Esophagus squamous epithelium (tissue), 5 donors: ENCODE measurements at regions not wholly inside any gene's neighbourhood (a gene's known extent, or its start where the extent isn't known, plus 50 kb on each side); places are given as distances from the start of the nearest gene placed in this dataset.
"Not testable (repeated sequence)": the region's sequence is repeated elsewhere in the genome, so short reads cannot be mapped to it uniquely, and the experiment has no call there.

Source experiments
- DNase-seq: peaks from one replicate; lab custom pipeline; 2025; lab: John Stamatoyannopoulos, UW
- H3K27ac ChIP-seq, 4 donors: fragments of 200-600 bp; sonication (generic); one replicate each; pipeline ENCODE4 v1.5.1; 2016 to 2019; ENCODE audit warnings: mild to moderate bottlenecking in 1 of 4
- H3K27me3 ChIP-seq, 4 donors: fragments of 200-600 bp; sonication (generic); 1 replicate in 3 of 4; 2 replicates in 1 of 4; pipeline versions ENCODE4 v1.5.1 to v1.6.0; 2017 to 2021; ENCODE audit warnings: antibody characterized with exemption in 1 of 4
- H3K36me3 ChIP-seq, 3 donors: fragments of 200-600 bp; sonication (generic); one replicate each; pipeline ENCODE4 v1.5.1; 2016 to 2019
- H3K4me1 ChIP-seq, 3 donors: fragments of 200-600 bp; sonication (generic); one replicate each; pipeline ENCODE4 v1.5.1; 2017 to 2019
- H3K4me3 ChIP-seq, 4 donors: fragments of 200-600 bp; sonication (generic); 1 replicate in 3 of 4; 2 replicates in 1 of 4; pipeline ENCODE4 v1.5.1; 2016 to 2019; ENCODE audit warnings: mild to moderate bottlenecking in 2 of 4, moderate library complexity in 1 of 4
- H3K9me3 ChIP-seq, 3 donors: fragments of 200-600 bp; sonication (generic); one replicate each; pipeline ENCODE4 v1.5.1; 2016 to 2019
- POLR2A ChIP-seq, 4 donors: fragments of 450-650 bp; IDR thresholded peaks; one replicate each; pipeline ENCODE4 v1.6.1; 2017; ENCODE audit warnings: antibody characterized with exemption in 4 of 4, mild to moderate bottlenecking in 4 of 4, moderate library complexity in 3 of 4
- WGBS, 2 donors: methylation state at CpG; one replicate each; pipeline ENCODE4 v1.1.5; 2018; 5-methylcytosine and 5-hydroxymethylcytosine counted together
- intact Hi-C: fragments of 100-400 bp; cut with DNase I; formaldehyde crosslinking; loops from one replicate; pipeline ENCODE4 v1.15.0; 2022
- TF ChIP-seq, protein P1 (sequence below), 6 experiments: fragments of 450-650 bp in 4 of 6; fragments of 200-600 bp in 2 of 6; sonication (generic) in 2 of 6; IDR thresholded peaks; one replicate each; pipeline ENCODE4 v1.5.1; 2016 to 2019; ENCODE audit warnings: antibody characterized with exemption in 6 of 6, mild to moderate bottlenecking in 4 of 6, moderate library complexity in 4 of 6
- donor health status: DM: yes; HTN: yes; CAD: no.

DNA sequence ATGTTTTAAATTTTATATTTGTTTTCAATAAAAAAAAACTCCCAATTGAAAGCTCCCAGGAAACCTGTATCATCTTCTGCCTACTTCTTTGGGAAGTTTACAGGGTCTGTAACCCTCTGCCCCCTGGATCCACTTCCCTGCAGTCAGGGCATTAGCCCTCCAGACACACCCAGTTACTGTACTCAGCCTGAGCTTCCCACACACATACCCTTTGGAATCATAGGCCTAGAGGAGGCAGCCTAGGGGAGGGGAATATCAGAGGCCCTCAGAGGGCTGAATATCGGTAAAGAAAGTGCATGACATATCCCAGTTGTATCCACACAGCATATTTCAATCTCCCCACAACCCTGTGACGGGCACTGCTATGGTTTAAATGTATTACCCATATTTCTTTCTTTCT is 56.2 kb upstream of the TFPI start:
- H3K4me3 ChIP-seq, H3K9me3 ChIP-seq, H3K27me3 ChIP-seq, H3K36me3 ChIP-seq, H3K27ac ChIP-seq, intact Hi-C loops, DNase-seq, H3K4me1 ChIP-seq: not testable (repeated sequence)
- WGBS, 2 donors: 86% methylated on average over 2 of the region's 2 CpGs

DNA sequence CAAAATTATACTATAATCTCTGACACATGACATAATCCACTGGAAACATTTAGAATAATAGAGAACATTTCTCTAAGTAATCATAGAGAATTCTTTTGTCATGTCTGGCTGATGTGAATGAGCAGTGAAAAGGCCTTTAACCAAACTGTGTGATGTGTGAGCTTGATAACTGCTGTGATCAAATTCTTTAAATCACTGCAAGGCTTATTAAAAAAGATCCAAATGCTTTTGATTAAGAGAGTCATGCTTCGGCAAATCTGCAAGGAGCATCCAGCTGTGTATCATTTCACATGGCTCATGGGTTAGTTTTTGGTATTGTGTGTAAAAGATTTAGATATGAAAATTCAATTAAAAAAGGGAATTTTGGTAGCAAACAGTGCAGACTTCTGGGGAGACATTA is 58.6 kb upstream of the TFPI start:
- Histone ChIP-seq H3K27ac (no peak overlapping the region), H3K4me3 (no peak overlapping the region), H3K9me3 (no peaks in the 10 kb centered on the region), H3K4me1 (no peaks in the 10 kb centered on the region), H3K27me3 (no peaks in the 10 kb centered on the region), H3K36me3 (no peaks in the 10 kb centered on the region)
- DNase-seq: no peak
- no peak for TF ChIP-seq POLR2A (IDR thresholded peaks at IDR 0.05)
- TF ChIP-seq, protein P1, sequence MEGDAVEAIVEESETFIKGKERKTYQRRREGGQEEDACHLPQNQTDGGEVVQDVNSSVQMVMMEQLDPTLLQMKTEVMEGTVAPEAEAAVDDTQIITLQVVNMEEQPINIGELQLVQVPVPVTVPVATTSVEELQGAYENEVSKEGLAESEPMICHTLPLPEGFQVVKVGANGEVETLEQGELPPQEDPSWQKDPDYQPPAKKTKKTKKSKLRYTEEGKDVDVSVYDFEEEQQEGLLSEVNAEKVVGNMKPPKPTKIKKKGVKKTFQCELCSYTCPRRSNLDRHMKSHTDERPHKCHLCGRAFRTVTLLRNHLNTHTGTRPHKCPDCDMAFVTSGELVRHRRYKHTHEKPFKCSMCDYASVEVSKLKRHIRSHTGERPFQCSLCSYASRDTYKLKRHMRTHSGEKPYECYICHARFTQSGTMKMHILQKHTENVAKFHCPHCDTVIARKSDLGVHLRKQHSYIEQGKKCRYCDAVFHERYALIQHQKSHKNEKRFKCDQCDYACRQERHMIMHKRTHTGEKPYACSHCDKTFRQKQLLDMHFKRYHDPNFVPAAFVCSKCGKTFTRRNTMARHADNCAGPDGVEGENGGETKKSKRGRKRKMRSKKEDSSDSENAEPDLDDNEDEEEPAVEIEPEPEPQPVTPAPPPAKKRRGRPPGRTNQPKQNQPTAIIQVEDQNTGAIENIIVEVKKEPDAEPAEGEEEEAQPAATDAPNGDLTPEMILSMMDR (IDR thresholded peaks at IDR 0.05): no peak
- 69 to 77% methylated on average over 1 of the region's 1 CpG for WGBS, 2 donors
- intact Hi-C loops: no loop called here

DNA sequence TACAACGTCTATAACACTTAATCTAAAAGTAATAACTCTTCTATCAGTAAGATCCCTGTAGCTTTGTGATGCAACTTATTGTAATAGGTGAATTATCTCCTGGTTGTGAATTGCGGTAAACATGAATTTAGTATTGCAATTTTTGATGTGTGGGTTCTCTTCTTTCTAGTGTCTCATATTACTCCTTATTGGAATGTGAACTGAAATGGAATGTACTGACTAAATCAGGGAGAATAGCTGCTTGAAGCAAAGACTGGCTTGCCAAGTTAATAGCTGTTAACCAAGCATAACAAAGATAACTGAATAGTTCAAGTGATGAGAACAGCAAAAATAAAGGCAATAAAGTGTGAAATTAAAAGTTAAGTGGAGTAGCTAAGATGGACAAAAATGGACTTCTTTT is 60.5 kb upstream of the TFPI start:
- intact Hi-C loops: no loop called here
- no peaks in the 10 kb centered on the region for H3K9me3 ChIP-seq
- H3K36me3 ChIP-seq: no peaks in the 10 kb centered on the region
- 61 to 66% methylated on average over 2 of the region's 2 CpGs for WGBS, 2 donors
- no peak for TF ChIP-seq POLR2A (IDR thresholded peaks at IDR 0.05)
- H3K27me3 ChIP-seq: no peaks in the 10 kb centered on the region
- no peaks in the 10 kb centered on the region for H3K4me1 ChIP-seq
- no peak for DNase-seq
- H3K4me3 ChIP-seq: no peak overlapping the region
- H3K27ac ChIP-seq: no peak overlapping the region

DNA sequence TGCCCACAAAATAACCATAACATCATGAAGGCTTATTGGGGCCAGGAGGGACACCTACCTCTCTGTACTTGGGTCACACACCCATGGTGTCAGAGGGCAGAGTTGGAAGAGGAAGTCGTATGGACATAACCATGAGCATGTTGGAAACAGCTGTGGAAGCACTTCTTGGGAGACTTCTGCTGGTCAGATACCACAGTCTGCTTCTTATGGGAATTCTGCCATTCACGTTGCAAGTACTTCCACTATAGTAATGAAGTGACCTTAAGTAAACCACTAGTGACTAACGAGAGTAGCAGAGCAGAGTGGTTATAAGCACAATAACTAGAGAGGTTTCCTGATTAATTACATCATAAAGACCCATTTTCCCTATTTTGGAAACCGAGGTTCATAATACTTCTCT is 61.1 kb upstream of the TFPI start:
- H3K4me3 ChIP-seq: no peak overlapping the region
- intact Hi-C loops: no loop called here
- H3K27ac ChIP-seq: no peak overlapping the region
- no peaks in the 10 kb centered on the region for H3K27me3 ChIP-seq
- no peak for DNase-seq
- TF ChIP-seq, protein P1 (IDR thresholded peaks at IDR 0.05): no peak
- no peak for TF ChIP-seq POLR2A (IDR thresholded peaks at IDR 0.05)
- no peaks in the 10 kb centered on the region for H3K9me3 ChIP-seq
- WGBS, 2 donors: 62 to 70% methylated on average over 4 of the region's 4 CpGs
- no peaks in the 10 kb centered on the region for H3K36me3 ChIP-seq
- H3K4me1 ChIP-seq: no peaks in the 10 kb centered on the region

DNA sequence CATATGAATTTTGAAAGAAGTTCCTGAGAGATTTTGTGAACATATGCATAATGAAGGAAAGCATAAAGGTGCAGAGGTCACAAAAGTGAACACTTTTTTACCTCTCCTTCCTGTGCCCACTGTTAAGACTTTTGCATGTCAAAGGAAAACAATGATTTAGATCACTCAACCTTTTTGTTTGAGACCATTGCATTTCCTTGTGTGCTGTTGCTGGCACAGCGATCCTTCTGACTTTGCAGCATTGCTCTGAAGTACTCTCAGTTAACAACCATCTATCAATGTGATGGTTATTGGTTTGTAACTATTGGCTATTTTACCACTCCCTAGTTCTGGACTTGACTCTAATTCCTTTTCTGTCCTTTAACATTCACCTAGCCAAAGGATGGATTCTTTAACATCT is 61.7 kb upstream of the TFPI start:
- Histone ChIP-seq H3K4me3 (no peak overlapping the region), H3K27ac (no peak overlapping the region), H3K27me3 (no peaks in the 10 kb centered on the region), H3K4me1 (no peaks in the 10 kb centered on the region), H3K36me3 (no peaks in the 10 kb centered on the region), H3K9me3 (no peaks in the 10 kb centered on the region)
- DNase-seq: no peak
- WGBS, 2 donors: 81 to 83% methylated on average over 1 of the region's 1 CpG
- TF ChIP-seq, protein P1 (IDR thresholded peaks at IDR 0.05): no peak
- no peak for TF ChIP-seq POLR2A (IDR thresholded peaks at IDR 0.05)
- intact Hi-C loops: no loop called here

DNA sequence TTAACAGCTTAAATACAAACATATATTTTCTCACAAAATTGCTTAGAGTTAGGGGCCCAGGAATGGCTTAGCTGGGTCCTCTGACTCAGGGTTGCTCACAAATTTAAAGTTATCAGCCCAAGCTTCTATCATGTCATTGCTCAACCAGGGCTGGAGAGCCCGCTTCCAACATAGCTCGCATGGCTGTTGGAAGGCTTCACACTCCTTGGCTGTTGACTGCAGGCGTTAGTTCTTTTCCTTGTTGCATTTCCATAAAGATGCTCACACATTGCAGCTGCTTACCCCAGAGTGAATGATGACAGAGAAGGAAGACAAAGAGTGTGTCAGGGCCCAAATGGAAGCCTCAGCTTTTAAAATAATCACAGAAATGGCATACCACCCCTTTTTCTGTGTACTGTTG is 62.9 kb upstream of the TFPI start:
- H3K27me3 ChIP-seq: no peaks in the 10 kb centered on the region
- no peaks in the 10 kb centered on the region for H3K4me1 ChIP-seq
- no peaks in the 10 kb centered on the region for H3K36me3 ChIP-seq
- DNase-seq: no peak
- H3K4me3 ChIP-seq: no peak overlapping the region
- H3K9me3 ChIP-seq: no peaks in the 10 kb centered on the region
- TF ChIP-seq POLR2A (IDR thresholded peaks at IDR 0.05): no peak
- TF ChIP-seq, protein P1 (IDR thresholded peaks at IDR 0.05): no peak
- intact Hi-C loops: no loop called here
- no peak overlapping the region for H3K27ac ChIP-seq
- WGBS, 2 donors: 78 to 83% methylated on average over 3 of the region's 3 CpGs
